ENCODE measurements at regions not wholly inside any gene's neighbourhood (a gene's known extent, or its start where the extent isn't known, plus 50 kb on each side); places are given as distances from the start of the nearest gene placed in this dataset.
"Not testable (repeated sequence)": the region's sequence is repeated elsewhere in the genome, so short reads cannot be mapped to it uniquely, and the experiment has no call there.

- no peaks in the 10 kb centered on the region for H3K9me3 ChIP-seq
- WGBS, 2 donors: 49 to 53% methylated on average over 3 of the region's 3 CpGs
- no peak for TF ChIP-seq CTCF (IDR thresholded peaks at IDR 0.05)
- no peaks in the 10 kb centered on the region for H3K4me1 ChIP-seq
- no peak for ATAC-seq
- H3K27me3 ChIP-seq: no peaks in the 10 kb centered on the region
- no peak overlapping the region for H3K4me3 ChIP-seq
- H3K36me3 ChIP-seq: no peaks in the 10 kb centered on the region
- no peak overlapping the region for H3K27ac ChIP-seq
- intact Hi-C loops (cut with DNase I): no loop called here
- DNase-seq: no peak
- FAIRE-seq: no peak
Measured at GRCh38 chr7:69301253-69301652, 297.0 kb upstream of the AUTS2 start.

- no peak overlapping the region for H3K27ac ChIP-seq
- 56 to 71% methylated on average over 1 of the region's 1 CpG for WGBS, 2 donors
- H3K27me3 ChIP-seq: no peaks in the 10 kb centered on the region
- H3K36me3 ChIP-seq: no peaks in the 10 kb centered on the region
- ATAC-seq: no peak
- no peaks in the 10 kb centered on the region for H3K9me3 ChIP-seq
- no peak for DNase-seq
- no peaks in the 10 kb centered on the region for H3K4me1 ChIP-seq
- H3K4me3 ChIP-seq: no peak overlapping the region
- FAIRE-seq: no peak
- TF ChIP-seq CTCF (IDR thresholded peaks at IDR 0.05): no peak
- intact Hi-C loops (cut with DNase I): no loop called here
Measured at GRCh38 chr7:69309601-69310000, 288.7 kb upstream of the AUTS2 start.

- intact Hi-C loops (cut with DNase I): no loop called here
- Histone ChIP-seq H3K36me3 (no peaks in the 10 kb centered on the region), H3K4me3 (no peak overlapping the region), H3K4me1 (no peaks in the 10 kb centered on the region), H3K27me3 (no peaks in the 10 kb centered on the region), H3K27ac (no peak overlapping the region), H3K9me3 (no peaks in the 10 kb centered on the region)
- ATAC-seq: no peak
- FAIRE-seq: no peak
- no peak for DNase-seq
- WGBS, 2 donors: 13 to 21% methylated on average over 1 of the region's 1 CpG
- no peak for TF ChIP-seq CTCF (IDR thresholded peaks at IDR 0.05)
Measured at GRCh38 chr7:69311489-69311888, 286.8 kb upstream of the AUTS2 start.

- DNase-seq; H3K4me3 ChIP-seq; H3K27me3 ChIP-seq; intact Hi-C loops (cut with DNase I); H3K4me1 ChIP-seq; FAIRE-seq; H3K9me3 ChIP-seq; ATAC-seq; H3K27ac ChIP-seq; H3K36me3 ChIP-seq: not testable (repeated sequence)
- 80 to 92% methylated on average over 4 of the region's 4 CpGs for WGBS, 2 donors
Measured at GRCh38 chr7:69313852-69314251, 284.4 kb upstream of the AUTS2 start.

GRCh38 chr7:69318794-69319193 lies 279.5 kb upstream of the AUTS2 start:
- no peak overlapping the region for H3K4me3 ChIP-seq
- intact Hi-C loops (cut with DNase I): no loop called here
- TF ChIP-seq CTCF (IDR thresholded peaks at IDR 0.05): no peak
- no peak for FAIRE-seq
- no peaks in the 10 kb centered on the region for H3K9me3 ChIP-seq
- H3K27me3 ChIP-seq: no peaks in the 10 kb centered on the region
- no peaks in the 10 kb centered on the region for H3K36me3 ChIP-seq
- no peak for ATAC-seq
- H3K4me1 ChIP-seq: no peaks in the 10 kb centered on the region
- DNase-seq: no peak
- WGBS, 2 donors: 48 to 51% methylated on average over 10 of the region's 10 CpGs
- no peak overlapping the region for H3K27ac ChIP-seq

- 62 to 76% methylated on average over 5 of the region's 5 CpGs for WGBS, 2 donors
- FAIRE-seq: no peak
- intact Hi-C loops (cut with DNase I): no loop called here
Measured at GRCh38 chr7:69328516-69328915, 269.8 kb upstream of the AUTS2 start.

More at GRCh38 chr7:69328516-69328915, 269.8 kb upstream of the AUTS2 start:
- no peak overlapping the region for H3K27ac ChIP-seq
- H3K9me3 ChIP-seq: no peaks in the 10 kb centered on the region
- TF ChIP-seq CTCF (IDR thresholded peaks at IDR 0.05): no peak
- ATAC-seq (no peak), DNase-seq (no peak)
- no peaks in the 10 kb centered on the region for H3K36me3 ChIP-seq
- H3K4me1 ChIP-seq: no peaks in the 10 kb centered on the region
- no peaks in the 10 kb centered on the region for H3K27me3 ChIP-seq
- no peak overlapping the region for H3K4me3 ChIP-seq

Measured in pancreas (tissue), 10 donors.